NCI-H2171 treated with DMSO at 0.1 percent for 48 hours (cell line): ENCODE measurements at regions not wholly inside any gene's neighbourhood (a gene's known extent, or its start where the extent isn't known, plus 50 kb on each side); places are given as distances from the start of the nearest gene placed in this dataset.
A peak's percentile ranks its signal among the peaks of the same experiment; 100 is the strongest.

Source experiments
- DNase-seq: peaks from one replicate; lab custom pipeline; 2025; lab: John Stamatoyannopoulos, UW

DNA sequence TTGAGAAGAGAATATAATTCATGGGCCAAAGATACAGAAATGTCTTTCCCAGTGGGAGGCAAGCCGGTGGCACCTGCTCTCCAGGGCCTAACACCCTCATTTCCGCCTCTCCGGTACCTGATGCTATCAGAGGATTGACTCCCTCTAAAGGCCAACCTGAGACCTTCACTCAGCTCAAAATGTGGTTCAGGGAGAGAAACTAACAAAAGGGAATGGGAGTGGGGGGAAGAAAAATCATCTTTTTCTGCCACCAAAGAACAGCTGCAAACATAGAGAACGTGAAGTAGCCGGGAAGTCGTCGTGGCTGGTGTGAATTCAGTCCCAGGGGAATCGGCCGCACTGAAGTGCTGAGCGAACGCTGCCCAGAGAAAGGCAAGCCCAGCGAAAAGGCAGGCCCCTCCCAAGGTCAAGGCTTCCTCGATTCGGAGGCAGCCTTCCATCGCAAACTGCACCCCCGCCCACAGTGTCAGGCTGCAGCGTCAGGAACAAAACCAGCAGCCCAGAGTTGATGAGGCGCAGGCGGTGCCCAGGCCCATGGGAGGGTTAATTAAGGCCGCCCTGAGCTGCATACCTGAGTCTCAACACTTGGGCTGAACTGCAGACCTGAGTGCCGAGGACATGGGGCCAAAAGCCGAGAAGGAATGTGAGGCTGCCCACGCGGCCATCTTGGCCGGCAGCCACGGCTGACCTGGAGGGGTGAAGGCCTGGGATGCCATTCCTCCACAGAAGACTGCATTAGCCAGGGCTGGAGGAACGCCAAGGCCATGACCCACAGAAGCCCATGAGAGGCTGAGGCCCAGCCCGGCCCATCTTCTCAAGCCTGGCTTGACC is 160.2 kb downstream of the PSMG1 start:
- peak; percentile 26 for DNase-seq

DNA sequence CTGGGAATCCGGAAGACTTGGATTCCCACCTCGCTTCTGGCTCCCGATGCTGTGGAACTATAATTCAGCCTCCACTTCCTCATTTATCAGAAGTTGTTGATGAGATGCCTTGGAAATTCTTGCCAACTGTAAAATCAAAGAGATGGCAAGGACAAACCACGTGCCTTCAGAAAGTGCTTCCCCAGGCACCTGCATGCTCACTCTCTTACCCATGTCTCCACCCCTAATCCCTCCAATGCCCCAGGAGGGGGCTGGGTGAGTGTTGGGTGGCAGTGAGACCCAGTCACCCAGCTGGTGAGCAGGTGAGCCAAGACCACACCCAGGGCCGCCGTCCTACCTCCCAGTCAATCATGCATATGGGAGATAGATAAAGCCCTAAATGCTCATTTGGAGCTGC is 160.8 kb downstream of the PSMG1 start:
- no peak for DNase-seq

DNA sequence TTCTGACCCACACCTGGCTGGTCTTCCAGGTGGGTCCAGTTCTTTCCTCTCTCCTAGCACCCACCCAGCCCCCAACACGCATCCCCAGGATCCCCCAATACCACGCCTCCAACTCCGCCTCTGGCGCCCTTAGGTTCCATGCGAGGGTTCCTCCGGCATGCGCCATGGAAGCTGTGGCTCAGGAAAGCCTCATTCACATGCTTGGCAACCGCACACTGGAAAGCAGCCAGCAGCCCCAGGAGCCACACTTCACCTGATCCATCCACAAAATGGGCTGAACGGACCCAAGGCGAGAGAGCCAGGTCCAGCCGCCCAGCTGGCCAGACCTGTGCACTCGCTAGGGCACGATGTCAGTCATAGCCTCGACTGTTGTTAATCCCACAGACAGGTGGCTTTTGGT is 161.2 kb downstream of the PSMG1 start:
- DNase-seq = no peak

DNA sequence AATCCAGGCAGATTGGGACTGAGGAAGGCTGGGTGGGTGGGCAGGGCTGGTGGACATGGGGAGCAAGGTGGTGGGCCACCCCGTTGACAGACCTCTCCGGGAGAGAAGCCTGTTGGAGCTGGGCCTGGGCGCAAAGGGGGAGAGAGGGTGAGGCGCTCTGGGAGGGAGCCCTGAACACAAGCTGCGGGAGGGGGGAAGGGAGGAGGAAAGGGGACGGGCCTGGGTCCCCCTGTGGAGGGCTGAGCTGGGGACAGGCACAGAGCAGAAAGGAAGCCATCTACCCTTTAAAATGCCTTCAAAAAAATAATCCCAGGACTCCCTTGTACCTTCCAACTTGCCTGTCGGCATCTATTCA is 161.8 kb downstream of the PSMG1 start:
- no peak for DNase-seq

DNA sequence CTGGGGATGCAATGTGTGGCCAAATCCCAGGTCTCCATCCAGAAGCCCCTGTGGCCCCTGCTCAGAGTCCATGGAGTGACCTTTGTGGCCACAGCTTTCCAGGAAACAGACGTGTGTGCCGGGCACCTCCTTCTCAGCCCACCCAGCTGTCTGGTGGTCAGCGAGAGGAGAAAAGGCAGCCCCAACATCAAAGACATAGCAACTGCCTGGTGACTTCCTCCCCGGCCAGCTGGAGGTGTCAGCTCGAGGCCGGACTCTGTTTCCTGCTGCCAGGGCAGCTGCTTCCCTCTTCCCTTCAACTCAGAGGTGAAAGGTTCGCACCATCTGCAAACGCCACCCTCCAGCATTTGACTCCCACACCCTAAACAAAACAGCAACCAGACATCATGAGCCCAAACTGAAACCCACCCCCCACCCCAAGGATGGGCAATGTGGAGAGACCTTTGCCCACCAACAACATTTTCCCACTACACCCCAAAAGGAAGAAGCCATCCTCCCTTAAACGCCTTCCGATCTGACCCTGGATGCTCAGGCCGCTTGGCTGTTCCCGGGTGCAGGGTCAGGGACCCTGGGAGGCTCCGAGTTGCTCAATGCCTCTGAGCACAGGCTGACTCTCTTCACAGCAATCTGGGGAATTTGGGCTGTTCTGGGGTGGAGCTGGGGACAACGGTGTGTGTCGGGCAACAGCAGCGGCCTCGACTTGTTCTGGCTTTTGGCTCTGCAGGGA is 162.3 kb downstream of the PSMG1 start:
- no peak for DNase-seq

DNA sequence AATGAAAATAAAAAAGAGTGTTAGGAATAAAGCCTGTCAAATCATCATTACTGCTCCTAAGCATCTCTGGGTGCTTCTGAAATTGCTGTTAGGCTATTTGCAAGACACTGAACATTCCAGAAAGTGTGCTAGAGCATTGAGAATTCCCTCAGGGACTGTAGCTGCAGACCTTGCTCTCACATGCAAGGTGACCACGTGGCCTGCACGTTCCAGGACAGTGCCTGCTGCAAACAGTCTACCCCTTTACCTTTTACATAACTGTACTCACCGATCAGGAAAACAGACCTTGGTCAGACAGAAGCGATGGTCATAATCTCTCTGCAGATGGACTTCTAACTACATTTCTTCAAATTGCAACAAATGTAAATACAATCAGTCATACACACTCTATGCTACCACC is 164.5 kb downstream of the PSMG1 start:
- no peak for DNase-seq

DNA sequence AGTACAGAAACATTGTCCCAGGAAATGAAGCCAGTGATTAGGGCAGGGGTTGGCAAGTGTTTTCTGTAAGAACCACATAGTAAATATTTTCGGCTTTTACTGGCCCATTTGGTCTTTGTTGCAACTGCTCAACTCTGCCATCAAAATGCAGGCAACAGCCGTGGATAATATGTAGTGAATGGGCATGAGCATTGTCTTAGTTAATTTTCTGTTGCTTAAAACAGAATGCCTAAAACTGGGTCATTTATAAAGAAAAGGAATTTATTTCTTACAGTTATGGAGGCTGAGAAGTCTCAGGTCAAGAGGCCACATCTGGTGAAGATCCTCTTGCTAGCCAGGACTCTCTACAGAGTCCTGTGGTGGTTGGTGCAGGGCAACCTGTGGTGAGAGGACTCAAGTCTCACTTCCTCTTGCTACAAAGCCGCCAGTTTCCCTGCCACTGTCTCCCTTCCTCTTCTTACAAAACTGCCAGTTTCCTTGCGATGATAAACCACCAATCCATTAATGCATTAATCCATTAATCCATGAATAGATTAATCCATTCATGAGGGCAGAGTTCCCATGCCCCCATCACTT is 166.4 kb downstream of the PSMG1 start:
- DNase-seq = no peak

DNA sequence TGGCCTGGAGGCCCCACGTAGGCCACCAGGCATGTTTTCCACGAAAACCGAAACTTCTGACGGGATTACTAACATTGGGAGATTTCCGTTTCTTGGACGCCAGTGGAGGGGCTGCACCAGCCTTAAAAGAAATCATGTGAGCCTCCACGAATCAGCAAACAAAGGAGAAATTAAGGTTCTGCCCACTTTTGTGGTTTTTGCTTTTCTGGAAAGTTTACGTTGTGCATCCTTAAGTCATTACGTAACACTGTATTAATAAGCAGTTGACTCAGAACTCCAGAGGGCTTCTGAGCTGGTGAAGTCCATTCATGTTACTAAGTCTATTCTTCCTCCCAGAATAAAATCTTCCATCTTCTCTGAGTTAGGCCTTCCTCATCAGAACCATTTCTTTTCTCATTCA is 168.5 kb downstream of the PSMG1 start:
- no peak for DNase-seq

DNA sequence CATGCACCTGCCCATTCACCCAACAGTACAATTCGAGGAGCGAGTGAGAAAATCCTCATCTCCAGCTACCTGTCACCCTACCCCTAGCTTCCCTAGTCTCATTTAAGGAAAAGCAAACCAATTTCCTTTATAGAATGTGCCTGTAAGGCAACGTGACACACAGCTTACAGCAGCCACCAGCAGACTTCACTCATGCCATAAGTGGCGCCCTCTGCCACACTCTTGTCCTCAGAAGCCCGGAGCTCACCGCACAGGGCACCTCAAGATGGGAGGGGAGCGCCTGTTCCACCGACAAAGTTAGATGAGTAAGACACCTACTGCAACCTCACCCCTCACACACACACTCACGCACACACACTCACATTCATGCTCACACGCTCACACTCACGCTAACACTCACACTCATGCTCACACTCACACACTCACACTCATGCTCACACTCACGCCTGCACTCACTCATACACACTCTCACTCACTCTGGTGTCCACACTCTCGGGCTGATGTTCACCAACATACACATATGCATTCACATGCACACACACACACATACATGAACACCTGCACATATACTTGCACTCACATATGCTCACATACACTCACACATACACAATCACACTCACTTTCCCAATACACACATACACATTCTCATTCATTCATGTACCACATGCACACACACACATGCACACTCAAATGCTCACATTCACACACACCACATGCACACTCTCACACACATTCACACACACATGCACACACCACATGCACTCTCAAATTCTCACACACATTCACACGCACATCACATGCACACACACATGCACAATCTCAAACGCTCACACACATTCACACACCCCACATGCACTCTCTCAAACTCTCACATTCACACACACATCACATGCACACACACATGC is 170.7 kb downstream of the PSMG1 start:
- no peak for DNase-seq

DNA sequence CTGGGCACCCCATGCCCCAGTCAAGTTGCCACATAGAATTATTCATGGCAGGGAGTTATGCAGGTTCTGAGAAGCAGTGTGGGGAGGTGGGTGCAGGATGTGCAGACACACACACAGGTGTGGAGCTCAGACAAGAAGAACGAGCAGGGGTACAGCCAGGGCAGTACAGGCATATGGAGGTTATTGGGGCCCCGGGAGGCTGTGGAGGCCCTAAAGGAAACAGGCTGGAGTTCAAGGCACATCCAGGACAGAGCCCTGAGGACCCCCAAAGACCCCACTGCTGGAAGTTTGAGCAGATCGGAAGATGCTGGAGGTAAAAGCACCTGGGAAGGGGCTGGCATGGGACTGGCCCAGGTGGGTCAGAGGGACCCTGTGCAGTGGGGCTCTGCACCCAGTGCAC is 171.3 kb downstream of the PSMG1 start:
- DNase-seq = no peak

DNA sequence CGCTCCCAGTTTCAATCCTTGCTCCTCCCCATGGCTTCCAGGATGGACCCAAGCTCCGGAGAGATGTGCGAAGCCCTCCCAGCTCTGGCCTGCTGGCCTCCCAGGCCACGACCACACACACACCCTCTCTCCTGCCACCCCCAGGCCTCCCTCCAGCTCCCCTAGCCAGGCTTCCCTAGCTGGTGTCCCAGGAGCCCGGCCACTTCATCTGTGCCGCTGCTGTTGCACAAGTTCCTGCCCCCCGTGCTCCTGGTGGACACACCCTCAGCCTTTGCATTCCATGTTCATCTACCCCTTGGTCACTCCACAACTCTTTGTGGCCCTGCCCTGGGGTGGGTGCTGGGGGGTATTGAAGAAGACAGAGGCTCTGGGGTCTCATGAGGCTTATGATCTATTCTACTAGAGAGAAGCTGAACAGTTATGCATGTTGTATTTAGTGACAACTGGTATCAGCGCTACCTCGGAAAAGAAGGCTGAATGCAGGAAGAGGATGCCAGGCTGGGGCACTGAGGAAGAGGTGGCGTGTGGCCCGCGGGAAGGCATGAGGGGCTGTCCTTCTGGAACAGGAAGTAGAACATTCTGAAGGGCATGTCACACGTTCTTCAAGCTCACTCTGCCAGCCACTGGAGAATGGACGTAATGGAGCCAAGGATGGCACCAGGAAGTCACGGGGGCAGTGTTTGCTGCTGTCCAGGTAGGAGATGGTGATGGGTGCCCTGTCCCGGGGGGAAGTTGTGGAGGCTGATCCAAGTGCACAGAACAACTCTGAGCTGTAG is 172.4 kb downstream of the PSMG1 start:
- DNase-seq = no peak

DNA sequence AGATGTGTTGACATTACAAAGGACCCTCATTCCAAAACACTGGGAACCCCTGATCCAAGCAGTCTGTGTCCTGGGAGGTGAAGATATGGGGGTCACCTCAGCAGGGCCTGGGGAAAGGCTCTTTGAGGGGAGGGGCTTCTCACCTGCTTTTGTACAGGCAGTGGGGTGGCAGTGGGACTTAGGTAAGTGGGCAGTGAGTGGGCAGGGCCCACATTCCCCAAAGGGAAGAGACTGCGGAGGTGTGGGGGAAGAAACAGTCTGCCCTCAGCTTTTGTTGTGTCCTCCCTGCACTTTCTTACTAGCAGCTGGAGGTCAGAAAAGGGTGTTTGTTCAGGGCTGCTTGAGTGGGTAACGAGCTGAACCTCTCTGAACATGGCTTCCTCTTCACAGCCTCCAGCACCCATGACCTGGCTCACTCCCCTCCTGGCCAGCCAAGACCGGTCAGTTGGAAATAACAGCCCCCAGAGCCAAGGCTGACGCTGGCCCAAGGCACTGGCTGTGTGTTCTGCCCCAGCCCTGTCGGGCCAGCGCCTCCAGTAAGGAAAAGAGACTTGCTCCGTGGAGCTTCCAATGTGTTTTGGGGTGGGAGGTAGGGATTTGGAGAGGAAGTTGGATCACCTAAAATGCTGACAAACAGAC is 173.5 kb downstream of the PSMG1 start:
- no peak for DNase-seq

DNA sequence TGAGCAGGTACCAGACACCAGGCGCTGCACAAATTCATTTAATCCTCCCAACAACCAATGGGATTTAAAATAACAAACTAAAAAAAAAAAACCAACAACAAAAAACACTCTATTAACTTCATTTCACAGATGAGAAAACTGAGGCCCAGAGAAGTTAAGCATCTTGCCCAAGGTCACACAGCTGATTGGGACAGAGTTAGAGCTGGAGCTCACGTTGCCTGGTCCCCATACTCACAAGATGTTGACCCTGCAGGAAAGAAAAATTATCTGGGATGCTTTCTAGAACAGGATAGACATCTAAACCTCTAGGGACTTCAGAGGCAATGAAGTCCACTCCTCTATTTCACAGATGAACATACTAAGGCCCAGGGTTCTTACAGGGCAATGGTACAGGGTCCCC is 175.3 kb downstream of the PSMG1 start:
- no peak for DNase-seq

DNA sequence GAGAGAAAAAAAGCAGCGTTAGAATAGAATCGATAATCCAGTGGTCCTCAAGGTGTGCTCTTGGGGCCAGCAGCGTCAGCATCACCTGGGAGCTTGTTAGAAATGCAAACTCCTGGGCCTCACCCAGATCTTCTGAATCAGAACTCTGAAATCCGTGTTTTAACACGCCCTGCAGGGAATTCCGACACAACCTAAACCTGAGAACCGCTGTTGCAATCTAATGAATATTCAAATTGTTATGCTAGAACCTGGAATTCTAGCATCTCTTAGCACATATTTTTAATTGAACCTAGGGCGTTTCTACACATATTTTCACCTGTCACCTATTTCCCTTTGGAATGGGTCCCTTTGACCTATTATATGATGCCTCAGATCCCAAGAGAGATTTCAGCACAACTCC is 175.7 kb downstream of the PSMG1 start:
- DNase-seq = no peak

DNA sequence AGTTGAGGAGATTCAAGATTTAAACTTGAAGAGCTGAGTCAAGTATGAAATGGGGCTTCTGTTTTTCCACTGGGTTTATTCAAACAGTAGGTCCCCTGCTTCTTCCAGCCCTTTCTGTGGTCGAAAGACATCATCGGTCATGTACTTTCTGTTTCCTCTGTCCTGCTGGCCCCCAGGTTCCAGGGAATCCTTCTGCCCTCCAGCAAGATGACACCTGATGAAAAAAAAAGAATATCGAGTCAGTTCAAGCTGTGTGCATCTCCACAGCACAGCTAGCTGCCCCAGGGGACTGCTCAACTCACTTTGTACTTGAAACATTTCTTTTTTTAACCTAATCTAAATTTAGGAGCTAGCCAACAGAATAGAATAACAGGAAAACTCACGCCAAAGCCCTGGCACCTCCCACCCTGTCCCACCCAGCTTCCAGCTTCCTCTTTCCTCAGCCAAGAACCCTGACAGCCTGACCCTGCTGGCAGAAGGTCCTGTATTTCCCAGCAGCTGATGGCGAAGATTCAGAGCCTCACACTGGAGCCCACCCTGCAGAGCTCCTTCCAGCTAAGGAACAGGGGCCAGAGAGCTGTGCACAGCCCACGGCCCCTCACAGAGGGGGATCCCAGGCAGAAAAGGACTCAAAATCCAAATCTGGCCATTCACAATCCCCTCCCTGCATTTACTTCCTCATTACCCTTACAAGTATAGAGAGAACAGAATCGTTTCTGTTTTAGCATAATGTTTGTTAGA is 176.5 kb downstream of the PSMG1 start:
- peak; percentile 35 for DNase-seq

DNA sequence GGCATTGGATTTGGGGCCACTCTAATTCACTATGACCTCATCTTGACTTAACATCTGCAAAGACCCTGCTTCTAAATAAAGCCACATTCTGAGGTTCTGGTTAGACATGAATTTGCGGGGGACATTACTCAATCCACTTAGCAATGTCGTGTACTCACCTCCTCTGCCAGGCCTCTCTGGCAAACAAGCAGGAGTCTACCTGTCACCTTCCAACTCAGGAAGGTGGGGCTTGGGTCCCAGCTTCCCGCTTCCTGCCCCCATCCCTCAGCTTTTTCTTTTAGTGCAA is 177.8 kb downstream of the PSMG1 start:
- no peak for DNase-seq

DNA sequence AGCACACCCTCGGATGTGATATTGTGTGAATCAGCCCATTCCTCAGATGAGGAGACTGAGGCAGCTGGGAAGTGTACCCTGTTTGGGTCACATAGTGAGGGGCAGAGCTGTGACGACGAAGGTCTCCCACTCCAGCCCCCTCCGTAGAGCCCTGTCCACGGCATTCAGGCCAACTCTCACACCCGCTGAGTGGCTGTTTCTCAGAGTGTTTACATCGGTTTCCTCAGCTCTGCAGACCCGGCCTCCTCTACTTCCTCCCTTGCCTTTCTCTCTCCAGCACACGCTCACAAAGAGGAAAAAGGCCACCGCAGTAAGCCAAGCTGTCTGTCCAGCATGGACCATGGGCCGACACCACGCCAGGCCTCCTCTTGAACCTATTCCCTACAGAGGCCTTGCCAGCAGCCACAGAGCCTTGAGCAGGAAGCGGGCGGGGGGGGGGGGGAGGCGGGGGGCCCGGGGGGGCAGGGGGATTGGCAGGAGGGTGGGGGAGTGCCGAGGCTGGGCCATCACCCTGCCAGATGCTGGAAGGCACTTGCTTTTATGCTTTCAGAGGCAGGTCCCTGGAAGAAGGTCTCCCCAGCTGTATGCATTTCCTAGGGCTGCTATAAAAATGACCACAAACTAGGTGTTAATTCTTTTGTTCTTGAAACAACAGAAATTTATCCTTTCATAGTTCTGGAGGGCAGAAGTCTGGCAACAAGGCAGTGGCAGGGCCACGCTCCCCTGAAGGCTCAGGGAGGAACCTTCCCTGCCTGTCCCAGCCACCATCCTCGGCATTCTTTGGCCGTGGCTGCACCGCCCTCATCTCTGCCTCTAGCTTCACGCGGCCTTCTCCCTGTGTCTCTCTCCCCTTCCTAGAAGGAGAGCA is 178.4 kb downstream of the PSMG1 start:
- DNase-seq = no peak

DNA sequence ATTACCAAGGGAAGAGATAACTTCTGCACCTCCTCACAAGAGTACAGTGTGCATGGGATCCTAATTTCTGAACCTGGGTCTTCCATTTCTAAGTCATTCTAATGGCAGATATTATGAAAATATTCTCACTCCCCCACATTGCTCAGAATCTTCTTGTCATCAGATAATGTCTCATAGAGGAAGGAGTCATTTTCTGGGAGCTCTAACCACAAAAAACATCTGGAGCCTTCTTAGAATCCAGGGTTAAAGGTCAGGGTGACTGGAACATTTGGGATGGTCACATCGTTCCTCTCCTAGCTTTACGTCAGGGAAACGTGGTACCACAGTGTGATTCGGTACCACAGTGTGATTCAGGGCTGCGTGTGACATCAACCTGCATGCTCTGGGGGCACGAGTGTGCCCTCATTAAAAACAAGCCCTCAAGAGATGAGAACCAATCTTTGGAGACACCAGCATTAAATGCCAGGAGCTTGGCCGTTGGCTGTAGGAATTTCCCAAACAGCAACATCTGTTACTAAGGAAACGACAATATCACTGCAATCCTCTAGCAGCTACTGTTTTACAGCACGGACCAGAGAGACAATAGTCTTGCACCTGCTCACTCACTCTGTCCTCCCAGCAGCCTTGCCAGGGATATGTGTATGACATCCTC is 179.1 kb downstream of the PSMG1 start:
- DNase-seq = no peak

DNA sequence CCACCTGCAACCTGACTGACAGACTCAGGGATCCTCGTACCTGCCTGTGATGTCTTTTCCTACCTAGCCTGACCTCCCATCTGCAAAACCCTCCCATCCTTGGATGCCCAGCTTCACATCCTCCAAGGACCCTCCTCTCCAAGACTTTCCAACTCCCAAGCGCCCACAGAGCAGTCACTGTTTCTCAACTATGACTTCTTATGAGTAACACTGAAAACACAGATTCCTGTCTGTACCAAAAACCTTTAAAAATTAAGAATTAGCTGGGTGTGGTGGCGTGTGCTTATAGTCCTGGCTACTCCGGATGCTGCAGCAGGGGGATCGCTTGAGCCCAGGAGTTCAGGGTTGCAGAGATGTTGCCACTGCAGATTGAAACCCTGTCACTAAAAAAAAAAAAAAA is 181.9 kb downstream of the PSMG1 start:
- DNase-seq = no peak
